ENCODE measurements at regions not wholly inside any gene's neighbourhood (a gene's known extent, or its start where the extent isn't known, plus 50 kb on each side); places are given as distances from the start of the nearest gene placed in this dataset.

- no peak for DNase-seq
These were observed 514.2 kb upstream of the MYT1L start for GRCh38 chr2:2845267-2845666.

GRCh38 chr2:2843969-2844548 is 513.0 kb upstream of the MYT1L start:
- DNase-seq: no peak

- DNase-seq: no peak
These were observed 511.4 kb upstream of the MYT1L start for GRCh38 chr2:2842466-2842865.

GRCh38 chr2:2840681-2841300 is 509.7 kb upstream of the MYT1L start:
- no peak for DNase-seq

- no peak for DNase-seq
These were observed 508.9 kb upstream of the MYT1L start for GRCh38 chr2:2839782-2840531.

- no peak for DNase-seq
These were observed 508.3 kb upstream of the MYT1L start for GRCh38 chr2:2839393-2839781.

- no peak for DNase-seq
These were observed 507.4 kb upstream of the MYT1L start for GRCh38 chr2:2838548-2838845.

GRCh38 chr2:2837746-2838547 is 506.9 kb upstream of the MYT1L start:
- DNase-seq: no peak

GRCh38 chr2:2836343-2837070 is 505.4 kb upstream of the MYT1L start:
- DNase-seq: no peak

- DNase-seq: no peak
These were observed 503.6 kb upstream of the MYT1L start for GRCh38 chr2:2834516-2835254.

- no peak for DNase-seq
These were observed 503.0 kb upstream of the MYT1L start for GRCh38 chr2:2834105-2834504.

- DNase-seq: no peak
These were observed 501.6 kb upstream of the MYT1L start for GRCh38 chr2:2832657-2833056.

GRCh38 chr2:2831633-2832032 is 500.6 kb upstream of the MYT1L start:
- no peak for DNase-seq

GRCh38 chr2:2830576-2830975 is 499.5 kb upstream of the MYT1L start:
- DNase-seq: no peak

- DNase-seq: no peak
These were observed 497.8 kb upstream of the MYT1L start for GRCh38 chr2:2828774-2829368.

- DNase-seq: no peak
These were observed 496.7 kb upstream of the MYT1L start for GRCh38 chr2:2827761-2828221.

GRCh38 chr2:2827046-2827636 is 496.1 kb upstream of the MYT1L start:
- no peak for DNase-seq

GRCh38 chr2:2826621-2827020 is 495.5 kb upstream of the MYT1L start:
- DNase-seq: no peak

- DNase-seq: no peak
These were observed 495.1 kb upstream of the MYT1L start for GRCh38 chr2:2826209-2826551.

GRCh38 chr2:2825516-2826208 is 494.6 kb upstream of the MYT1L start:
- no peak for DNase-seq

GRCh38 chr2:2825062-2825461 is 494.0 kb upstream of the MYT1L start:
- DNase-seq: no peak
